ENCODE measurements at regions not wholly inside any gene's neighbourhood (a gene's known extent, or its start where the extent isn't known, plus 50 kb on each side); places are given as distances from the start of the nearest gene placed in this dataset.
A peak's percentile ranks its signal among the peaks of the same experiment; 100 is the strongest.

DNA sequence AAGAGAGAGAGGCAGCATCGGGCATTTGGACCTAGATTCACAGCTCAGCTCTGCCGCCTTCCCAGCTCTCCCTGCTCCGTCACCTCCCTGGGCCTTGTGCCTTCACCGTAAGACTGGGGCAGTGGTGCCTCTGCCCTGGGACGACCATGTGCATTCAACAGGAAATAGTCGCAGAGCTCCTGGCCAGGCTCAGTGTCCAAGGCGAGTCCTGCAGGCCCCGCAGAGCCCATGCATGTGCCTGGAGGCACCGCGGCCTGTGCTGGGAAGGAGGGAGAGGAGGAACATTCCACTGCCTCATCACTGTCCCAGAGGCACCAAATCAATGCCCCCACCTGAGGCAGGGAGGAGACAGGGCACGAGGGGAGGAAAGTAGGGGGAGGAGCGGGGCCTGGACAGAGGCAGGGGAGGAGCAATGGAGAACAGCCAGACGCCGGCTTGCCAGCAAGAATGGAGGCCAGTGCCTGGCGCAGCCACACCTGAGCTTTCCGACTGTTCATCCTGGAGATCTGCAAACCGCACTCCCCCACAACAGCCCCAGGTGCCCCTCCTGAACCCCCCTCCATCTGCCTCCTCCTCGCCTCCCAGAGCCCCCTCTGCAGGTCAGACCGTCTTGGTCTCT is 74.4 kb upstream of the PRR5 start:
- peaks cover 9% of the 10 kb centered on the region for H3K4me1 Mint-ChIP-seq (ENCODE audit: low read depth)
- POLR2A ChIA-PET: no interaction called here
- H3K27ac Mint-ChIP-seq: peak overlapping the region; percentile 52
- no peak for DNase-seq
- H3K27me3 Mint-ChIP-seq (ENCODE audit: low read depth): peaks cover 4% of the 10 kb centered on the region
- no peak for ATAC-seq
- H3K4me3 Mint-ChIP-seq: no peak overlapping the region
- H3K36me3 Mint-ChIP-seq (ENCODE audit: low read depth): peaks cover 2% of the 10 kb centered on the region
- H3K9me3 Mint-ChIP-seq (ENCODE audit: insufficient read depth): peaks cover 13% of the 10 kb centered on the region
- CTCF ChIA-PET: interaction anchor here (0.7 to 4.7 kb wide), 8 partner anchors 8 to 1238 kb away, joined by 3 to 45 read pairs (median 7); no protein-coding TSS in a partner anchor

DNA sequence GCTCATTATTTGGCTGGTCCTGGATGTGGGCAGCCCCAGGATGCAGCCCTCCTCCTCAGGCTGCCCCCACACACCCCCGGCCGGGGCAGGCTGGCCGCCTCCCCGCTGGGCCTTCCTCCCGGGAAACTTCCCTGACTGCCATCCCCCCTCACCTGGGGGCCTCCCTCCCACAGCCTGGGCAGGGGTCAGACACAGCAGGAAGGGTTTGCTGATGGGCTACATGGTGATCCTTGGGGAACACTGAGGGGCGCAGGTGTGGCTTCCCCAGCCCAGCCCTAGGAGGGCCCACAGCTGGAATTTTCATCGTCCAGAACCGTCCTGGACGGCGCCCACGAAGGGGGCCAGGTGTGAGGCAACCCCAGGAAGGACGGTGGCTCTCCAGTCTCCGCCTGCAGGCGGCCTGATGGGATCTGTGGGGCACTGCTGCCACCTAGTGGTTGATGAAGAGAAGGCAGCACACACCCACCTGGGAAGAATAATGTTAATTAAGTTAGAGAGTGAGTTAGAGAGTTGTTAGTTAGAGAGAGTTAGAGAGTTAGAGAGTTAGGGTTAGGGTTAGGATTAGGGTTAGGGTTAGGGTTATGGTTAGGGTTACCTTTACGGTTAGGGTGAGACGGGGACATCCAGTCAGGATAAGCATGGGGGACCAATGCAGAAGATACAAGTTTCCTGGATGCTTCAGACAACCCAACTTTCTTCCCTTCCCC is 75.9 kb upstream of the PRR5 start:
- H3K27me3 Mint-ChIP-seq (ENCODE audit: low read depth): peaks cover 4% of the 10 kb centered on the region
- peaks cover 7% of the 10 kb centered on the region for H3K4me1 Mint-ChIP-seq (ENCODE audit: low read depth)
- H3K36me3 Mint-ChIP-seq (ENCODE audit: low read depth): no peaks in the 10 kb centered on the region
- ATAC-seq (peak; percentile 66), DNase-seq (peak; percentile 88)
- H3K4me3 Mint-ChIP-seq: no peak overlapping the region
- POLR2A ChIA-PET: interaction anchor here (0.6 kb wide), 2 partner anchors 444 to 453 kb away, joined by 3 read pairs; no protein-coding TSS in a partner anchor
- peaks cover 9% of the 10 kb centered on the region for H3K9me3 Mint-ChIP-seq (ENCODE audit: insufficient read depth)
- H3K27ac Mint-ChIP-seq: peak overlapping the region; percentile 16
- CTCF ChIA-PET: interaction anchor here (0.5 to 4.7 kb wide), 24 partner anchors 10 to 743 kb away, joined by 3 to 45 read pairs (median 4); no protein-coding TSS in a partner anchor

DNA sequence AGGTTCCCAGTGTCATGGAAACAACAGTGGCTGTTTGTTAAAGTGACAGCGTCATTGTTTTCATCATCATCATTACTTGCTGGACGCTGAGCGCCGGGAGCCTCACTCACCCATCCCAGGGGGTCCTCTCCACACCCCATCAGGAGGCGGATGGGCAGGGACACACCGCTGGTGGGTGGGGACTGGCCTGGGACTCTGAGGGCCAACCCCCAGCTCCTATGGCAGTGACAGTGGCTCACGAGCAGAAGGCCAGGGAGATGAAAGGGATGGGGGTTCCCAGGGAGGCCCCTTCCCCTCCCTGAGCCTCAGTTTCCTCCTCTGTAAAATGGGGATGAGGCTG is 76.6 kb upstream of the PRR5 start:
- DNase-seq (no peak), ATAC-seq (no peak)
- peaks cover 2% of the 10 kb centered on the region for H3K9me3 Mint-ChIP-seq (ENCODE audit: insufficient read depth)
- H3K36me3 Mint-ChIP-seq (ENCODE audit: low read depth): no peaks in the 10 kb centered on the region
- no peak overlapping the region for H3K4me3 Mint-ChIP-seq
- peaks cover 4% of the 10 kb centered on the region for H3K27me3 Mint-ChIP-seq (ENCODE audit: low read depth)
- peaks cover 7% of the 10 kb centered on the region for H3K4me1 Mint-ChIP-seq (ENCODE audit: low read depth)
- ChIA-PET CTCF (interaction anchor here (0.5 to 4.7 kb wide), 15 partner anchors 11 to 742 kb away, joined by 3 to 45 read pairs (median 4); no protein-coding TSS in a partner anchor), POLR2A (interaction anchor here (0.6 kb wide), 3 partner anchors 444 to 706 kb away, joined by 3 read pairs; no protein-coding TSS in a partner anchor)
- no peak overlapping the region for H3K27ac Mint-ChIP-seq

DNA sequence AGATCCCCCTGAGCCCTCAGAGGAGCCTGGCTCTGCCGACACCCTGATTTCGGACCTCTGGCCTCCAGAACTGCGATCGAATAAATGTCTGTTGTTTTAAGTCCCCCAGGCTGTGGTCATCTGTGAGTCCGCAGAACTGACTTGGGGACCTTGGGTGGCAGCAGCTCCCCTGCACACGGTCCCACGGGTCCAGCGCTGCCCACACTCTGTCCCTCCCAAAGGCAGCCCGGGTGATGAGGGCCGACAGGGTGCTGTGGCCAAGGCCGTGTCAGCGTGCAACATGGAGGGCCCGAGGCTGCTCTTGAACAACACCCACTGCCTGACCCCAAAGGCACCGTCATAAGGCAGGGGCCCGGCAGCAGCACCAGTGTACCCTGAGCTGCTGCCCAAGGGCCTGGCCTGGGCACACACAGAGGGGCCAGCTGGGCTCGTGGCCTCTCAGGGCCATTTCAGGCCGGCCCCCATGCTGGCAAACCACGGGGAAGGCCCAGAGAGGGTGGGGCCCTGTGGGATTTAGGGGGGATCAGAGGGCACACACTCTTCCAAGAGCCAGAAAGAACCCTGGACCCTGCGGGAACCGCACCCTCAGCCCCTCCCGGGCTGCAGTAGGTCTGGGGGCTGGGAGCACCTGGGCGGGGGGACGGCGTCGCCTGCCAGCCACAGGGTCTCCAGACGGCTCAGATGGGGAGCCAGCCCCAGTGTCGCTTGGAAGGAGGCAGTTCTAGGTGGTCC is 77.1 kb upstream of the PRR5 start:
- peaks cover 7% of the 10 kb centered on the region for H3K4me1 Mint-ChIP-seq (ENCODE audit: low read depth)
- CTCF ChIA-PET: interaction anchor here (0.8 to 4.7 kb wide), 9 partner anchors 12 to 634 kb away, joined by 3 to 45 read pairs (median 5); no protein-coding TSS in a partner anchor
- peaks cover 4% of the 10 kb centered on the region for H3K27me3 Mint-ChIP-seq (ENCODE audit: low read depth)
- no peak for ATAC-seq
- H3K36me3 Mint-ChIP-seq (ENCODE audit: low read depth): no peaks in the 10 kb centered on the region
- no peak overlapping the region for H3K27ac Mint-ChIP-seq
- POLR2A ChIA-PET: interaction anchor here (0.6 kb wide), 1 partner anchor 707 kb away, joined by 3 read pairs; no protein-coding TSS in a partner anchor
- no peaks in the 10 kb centered on the region for H3K9me3 Mint-ChIP-seq (ENCODE audit: insufficient read depth)
- no peak for DNase-seq
- H3K4me3 Mint-ChIP-seq: no peak overlapping the region

DNA sequence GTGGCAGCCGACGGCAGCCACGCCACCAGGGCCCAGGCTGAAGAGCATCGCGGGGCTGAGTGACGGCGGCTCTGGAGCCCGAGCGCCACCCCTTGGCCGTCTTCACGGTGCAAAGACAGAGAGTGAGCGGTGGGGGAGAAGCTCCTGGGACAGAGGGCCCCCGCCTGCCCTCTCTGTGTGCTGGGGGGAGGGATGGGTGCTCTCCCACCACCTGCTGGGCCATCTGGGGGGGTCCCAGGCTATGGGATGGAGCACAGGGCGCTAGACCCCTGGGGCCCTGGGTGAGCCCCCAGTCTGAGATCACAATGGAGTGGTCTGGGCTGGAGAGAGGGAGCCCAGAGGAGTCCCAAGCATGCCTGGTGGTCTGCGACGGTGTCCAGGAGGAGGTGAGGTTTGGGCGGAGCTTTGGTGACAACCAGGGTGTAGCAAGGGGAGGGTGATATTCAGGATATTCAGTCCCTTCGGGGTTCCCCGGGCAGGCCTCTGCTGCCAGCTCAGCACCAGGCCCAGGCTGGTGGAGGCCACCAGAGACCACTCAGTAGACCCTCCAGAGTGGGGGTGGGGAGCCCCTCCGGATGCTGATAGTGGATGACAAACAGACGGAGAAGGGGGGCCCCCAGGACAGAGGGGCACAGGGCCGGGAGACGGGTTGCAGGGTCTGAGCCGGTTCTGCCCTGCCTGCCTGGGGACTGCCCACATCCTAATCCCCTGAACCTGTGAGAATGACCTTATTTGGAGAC is 78.1 kb upstream of the PRR5 start:
- Mint-ChIP-seq H3K4me3 (no peak overlapping the region), H3K27ac (peak overlapping the region; percentile 39), H3K36me3 (ENCODE audit: low read depth) (no peaks in the 10 kb centered on the region), H3K27me3 (ENCODE audit: low read depth) (peaks cover 4% of the 10 kb centered on the region), H3K9me3 (ENCODE audit: insufficient read depth) (no peaks in the 10 kb centered on the region), H3K4me1 (ENCODE audit: low read depth) (peaks cover 7% of the 10 kb centered on the region)
- CTCF ChIA-PET: interaction anchor here (2.3 to 4.7 kb wide), 2 partner anchors 61 to 629 kb away, joined by 10 to 45 read pairs; no protein-coding TSS in a partner anchor
- POLR2A ChIA-PET: no interaction called here
- DNase-seq (no peak), ATAC-seq (no peak)

DNA sequence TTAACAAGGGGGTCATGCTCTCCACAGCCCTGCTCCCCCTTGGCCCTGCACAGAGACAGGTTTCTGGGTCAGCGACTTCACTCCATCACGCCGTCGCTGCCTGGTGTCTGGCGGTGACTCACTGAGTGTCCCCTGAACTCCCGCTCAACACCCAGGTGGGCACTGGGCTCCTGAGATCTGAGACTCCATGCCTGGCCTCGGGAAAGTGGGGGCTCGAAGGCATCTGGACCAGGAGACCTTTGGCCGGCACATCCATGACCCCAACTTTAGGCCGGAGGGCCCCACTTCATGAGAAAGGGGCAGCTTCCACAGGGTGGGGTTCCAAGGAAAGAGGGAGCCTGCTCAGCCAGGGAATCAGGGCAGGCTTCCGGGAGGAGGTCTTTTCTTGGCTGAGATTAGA is 79.3 kb upstream of the PRR5 start:
- ChIA-PET CTCF (no interaction called here), POLR2A (no interaction called here)
- Mint-ChIP-seq H3K36me3 (ENCODE audit: low read depth) (no peaks in the 10 kb centered on the region), H3K27me3 (ENCODE audit: low read depth) (peaks cover 4% of the 10 kb centered on the region), H3K4me1 (ENCODE audit: low read depth) (peaks cover 7% of the 10 kb centered on the region), H3K27ac (peak overlapping the region; percentile 0), H3K9me3 (ENCODE audit: insufficient read depth) (no peaks in the 10 kb centered on the region), H3K4me3 (no peak overlapping the region)
- no peak for DNase-seq
- ATAC-seq: no peak

DNA sequence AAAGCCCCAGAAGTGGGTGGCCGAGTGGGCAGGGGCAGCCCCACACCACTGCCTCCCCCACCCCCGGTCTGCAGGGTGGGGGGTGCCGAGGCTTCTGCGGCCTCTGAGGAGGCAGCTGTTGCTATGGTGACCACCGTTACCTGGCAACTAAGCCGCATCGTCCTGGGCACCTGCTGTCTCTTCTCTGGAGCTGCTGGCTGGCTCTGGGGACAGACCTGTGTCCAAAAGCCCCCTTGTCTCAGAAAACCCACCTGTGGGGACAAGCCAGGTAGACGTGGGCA is 79.9 kb upstream of the PRR5 start:
- ATAC-seq (no peak), DNase-seq (peak; percentile 57)
- Mint-ChIP-seq H3K9me3 (ENCODE audit: insufficient read depth) (no peaks in the 10 kb centered on the region), H3K27me3 (ENCODE audit: low read depth) (peaks cover 4% of the 10 kb centered on the region), H3K4me1 (ENCODE audit: low read depth) (peaks cover 7% of the 10 kb centered on the region), H3K36me3 (ENCODE audit: low read depth) (no peaks in the 10 kb centered on the region), H3K27ac (no peak overlapping the region), H3K4me3 (no peak overlapping the region)
- ChIA-PET CTCF (no interaction called here), POLR2A (no interaction called here)

DNA sequence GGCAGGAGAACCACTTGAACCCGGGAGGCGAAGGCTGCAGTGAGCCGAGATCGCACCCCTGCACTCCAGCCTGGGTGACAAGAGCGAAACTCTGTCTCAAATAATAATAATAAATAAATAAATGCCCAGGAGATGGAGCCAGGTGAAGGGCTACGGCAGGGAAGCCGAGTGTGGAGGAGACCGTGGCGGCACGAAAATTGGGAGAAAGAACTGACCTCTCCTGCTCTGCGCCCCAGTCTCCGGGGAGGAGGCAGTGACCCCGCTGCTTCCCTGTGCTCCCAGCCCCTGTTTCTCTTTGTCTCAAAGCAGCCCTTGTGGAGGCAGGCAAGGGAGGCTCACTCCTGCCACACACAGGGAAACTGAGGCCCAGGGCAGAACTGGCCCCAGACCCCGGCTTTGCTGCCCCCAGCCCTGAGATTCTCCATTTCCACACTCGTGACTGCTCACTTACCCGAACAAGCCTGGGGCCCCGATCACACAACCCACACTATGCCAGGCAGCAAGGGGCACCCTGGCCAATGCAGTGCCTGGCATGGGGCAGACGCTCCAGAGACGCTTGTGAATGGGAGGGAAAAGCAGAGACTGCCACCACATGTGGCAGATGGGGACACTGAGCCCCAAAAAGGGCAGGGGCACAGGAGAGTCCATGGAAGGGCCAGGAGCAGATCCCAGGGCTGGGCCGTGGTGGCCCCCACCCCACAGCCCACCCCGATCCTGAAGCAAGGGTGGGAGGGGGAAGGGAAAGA is 80.4 kb upstream of the PRR5 start:
- ChIA-PET CTCF (no interaction called here), POLR2A (no interaction called here)
- Mint-ChIP-seq H3K36me3 (ENCODE audit: low read depth) (no peaks in the 10 kb centered on the region), H3K27me3 (ENCODE audit: low read depth) (peaks cover 4% of the 10 kb centered on the region), H3K4me3 (no peak overlapping the region), H3K4me1 (ENCODE audit: low read depth) (peaks cover 6% of the 10 kb centered on the region), H3K27ac (no peak overlapping the region), H3K9me3 (ENCODE audit: insufficient read depth) (no peaks in the 10 kb centered on the region)
- DNase-seq (no peak), ATAC-seq (no peak)

DNA sequence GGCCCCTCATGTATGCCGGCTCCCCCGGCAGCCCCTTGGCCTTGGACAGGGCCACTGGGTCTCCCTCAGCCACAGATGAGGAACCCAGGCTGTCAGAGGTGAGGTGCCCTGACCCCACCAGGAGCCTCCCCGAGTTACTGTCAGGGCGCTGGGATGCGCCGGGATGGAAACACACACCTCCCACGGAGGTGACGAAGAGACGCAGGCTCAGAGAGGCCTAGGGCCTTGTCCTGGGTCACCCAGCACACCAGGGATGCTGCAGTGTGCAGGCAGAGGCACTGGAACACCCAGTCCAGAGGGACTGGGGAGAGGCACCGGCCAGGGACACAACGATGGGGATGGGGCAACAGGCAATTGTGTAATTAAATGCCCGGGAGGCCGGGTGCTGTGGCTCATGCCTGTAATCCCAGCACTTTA is 81.2 kb upstream of the PRR5 start:
- DNase-seq (no peak), ATAC-seq (no peak)
- no peaks in the 10 kb centered on the region for H3K36me3 Mint-ChIP-seq (ENCODE audit: low read depth)
- POLR2A ChIA-PET: no interaction called here
- H3K27ac Mint-ChIP-seq: no peak overlapping the region
- H3K9me3 Mint-ChIP-seq (ENCODE audit: insufficient read depth): no peaks in the 10 kb centered on the region
- H3K27me3 Mint-ChIP-seq (ENCODE audit: low read depth): no peaks in the 10 kb centered on the region
- H3K4me3 Mint-ChIP-seq: no peak overlapping the region
- CTCF ChIA-PET: no interaction called here
- H3K4me1 Mint-ChIP-seq (ENCODE audit: low read depth): no peaks in the 10 kb centered on the region

DNA sequence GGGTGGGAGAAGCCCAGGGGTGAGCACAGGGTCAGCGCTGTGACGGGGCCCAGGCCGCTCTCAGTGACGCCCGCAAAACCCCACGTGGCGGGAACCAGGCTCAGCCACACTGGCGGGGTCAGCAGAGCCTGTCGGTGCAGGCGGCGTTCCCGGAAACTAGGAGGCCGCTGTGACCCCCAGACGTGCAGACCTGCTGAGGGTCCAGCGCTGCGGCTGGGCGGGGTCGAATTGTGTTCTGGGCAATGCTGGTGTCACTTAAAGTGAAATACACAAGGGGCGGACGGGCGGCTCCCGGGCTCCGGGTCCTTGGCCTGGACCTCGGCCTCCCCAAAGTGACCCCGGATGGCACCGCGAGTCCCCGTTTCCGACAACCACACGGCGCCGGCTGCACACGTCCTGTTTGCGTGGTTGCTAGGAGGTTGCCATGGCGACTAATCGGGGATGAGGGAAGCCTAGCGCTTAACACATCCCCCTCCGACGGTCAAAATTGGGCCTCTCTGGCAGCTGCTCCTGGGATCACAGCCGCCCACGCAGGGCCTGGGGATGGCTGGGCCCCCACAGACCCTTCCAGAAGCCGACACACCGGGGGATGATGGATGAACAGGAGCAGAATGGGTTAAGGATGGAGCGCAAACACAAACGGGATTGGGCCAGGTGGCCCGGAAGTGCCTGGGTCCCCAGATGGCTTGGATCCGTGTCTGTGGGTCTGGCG is 81.7 kb upstream of the PRR5 start:
- peak; percentile 95 for DNase-seq
- H3K9me3 Mint-ChIP-seq (ENCODE audit: insufficient read depth): peaks cover 2% of the 10 kb centered on the region
- CTCF ChIA-PET: no interaction called here
- H3K4me1 Mint-ChIP-seq (ENCODE audit: low read depth): no peaks in the 10 kb centered on the region
- peak; percentile 83 for ATAC-seq
- no peaks in the 10 kb centered on the region for H3K36me3 Mint-ChIP-seq (ENCODE audit: low read depth)
- POLR2A ChIA-PET: no interaction called here
- no peaks in the 10 kb centered on the region for H3K27me3 Mint-ChIP-seq (ENCODE audit: low read depth)
- H3K4me3 Mint-ChIP-seq: no peak overlapping the region
- H3K27ac Mint-ChIP-seq: no peak overlapping the region

Measured in activated CD8-positive, alpha-beta T cell treated with anti-CD3 and anti-CD28 coated beads, Interleukin-2, amount 10 ng/mL, durations not matched to agents 7 days and 5 days (primary cell).